ENCODE measurements at regions not wholly inside any gene's neighbourhood (a gene's known extent, or its start where the extent isn't known, plus 50 kb on each side); places are given as distances from the start of the nearest gene placed in this dataset.

- Histone ChIP-seq H3K27me3 (no peaks in the 10 kb centered on the region), H3K4me1 (no peaks in the 10 kb centered on the region), H3K4me3 (no peak overlapping the region), H3K27ac (no peak overlapping the region), H3K9me3 (no peaks in the 10 kb centered on the region), H3K36me3 (ENCODE audit: low read depth, missing control alignments) (no peaks in the 10 kb centered on the region)
- TF ChIP-seq CTCF (IDR thresholded peaks at IDR 0.05): no peak
- TF ChIP-seq POLR2A (IDR thresholded peaks at IDR 0.05): no peak
- intact Hi-C loops (cut with DNase I; ENCODE audit: low total_unique reads): no loop called here
- DNase-seq: no peak
- WGBS, 2 donors: 79 to 86% methylated on average over 5 of the region's 5 CpGs
Measured at GRCh38 chr18:77833807-77834206, 584.2 kb downstream of the GALR1 start.

- Histone ChIP-seq H3K36me3 (ENCODE audit: low read depth, missing control alignments) (no peaks in the 10 kb centered on the region), H3K4me3 (no peak overlapping the region), H3K9me3 (no peaks in the 10 kb centered on the region), H3K4me1 (no peaks in the 10 kb centered on the region), H3K27me3 (no peaks in the 10 kb centered on the region), H3K27ac (no peak overlapping the region)
- TF ChIP-seq POLR2A (IDR thresholded peaks at IDR 0.05) (no peak), CTCF (IDR thresholded peaks at IDR 0.05) (no peak)
- intact Hi-C loops (cut with DNase I; ENCODE audit: low total_unique reads): no loop called here
- DNase-seq: no peak
- WGBS, 2 donors: 33 to 34% methylated on average over 9 of the region's 9 CpGs
Measured at GRCh38 chr18:77851802-77852201, 602.2 kb downstream of the GALR1 start.

- TF ChIP-seq POLR2A (IDR thresholded peaks at IDR 0.05): no peak
- TF ChIP-seq CTCF (IDR thresholded peaks at IDR 0.05): no peak
- Histone ChIP-seq H3K9me3 (no peaks in the 10 kb centered on the region), H3K27ac (no peak overlapping the region), H3K27me3 (no peaks in the 10 kb centered on the region), H3K4me1 (no peaks in the 10 kb centered on the region), H3K4me3 (no peak overlapping the region), H3K36me3 (ENCODE audit: low read depth, missing control alignments) (no peaks in the 10 kb centered on the region)
- DNase-seq: no peak
- intact Hi-C loops (cut with DNase I; ENCODE audit: low total_unique reads): no loop called here
- 88 to 89% methylated on average over 10 to 12 of the region's 12 CpGs for WGBS, 2 donors
Measured at GRCh38 chr18:77853859-77854258, 604.2 kb downstream of the GALR1 start.

GRCh38 chr18:77857678-77858655, 608.3 kb downstream of the GALR1 start:
- TF ChIP-seq CTCF (IDR thresholded peaks at IDR 0.05) (no peak), POLR2A (IDR thresholded peaks at IDR 0.05) (no peak)
- no peak overlapping the region for H3K4me3 ChIP-seq
- H3K27me3 ChIP-seq: no peaks in the 10 kb centered on the region
- intact Hi-C loops (cut with DNase I; ENCODE audit: low total_unique reads): no loop called here
- DNase-seq: no peak
- H3K4me1 ChIP-seq: no peaks in the 10 kb centered on the region
- 49 to 58% methylated on average over 9 of the region's 9 CpGs for WGBS, 2 donors
- H3K9me3 ChIP-seq: no peaks in the 10 kb centered on the region
- H3K36me3 ChIP-seq (ENCODE audit: low read depth, missing control alignments): no peaks in the 10 kb centered on the region
- H3K27ac ChIP-seq: no peak overlapping the region

- TF ChIP-seq CTCF (IDR thresholded peaks at IDR 0.05) (no peak), POLR2A (IDR thresholded peaks at IDR 0.05) (no peak)
- 86 to 89% methylated on average over 4 to 5 of the region's 5 CpGs for WGBS, 2 donors
Measured at GRCh38 chr18:77859634-77860033, 610.0 kb downstream of the GALR1 start.

More at GRCh38 chr18:77859634-77860033, 610.0 kb downstream of the GALR1 start:
- H3K36me3 ChIP-seq (ENCODE audit: low read depth, missing control alignments): no peaks in the 10 kb centered on the region
- no peaks in the 10 kb centered on the region for H3K9me3 ChIP-seq
- H3K27ac ChIP-seq: no peak overlapping the region
- H3K4me1 ChIP-seq: no peaks in the 10 kb centered on the region
- H3K27me3 ChIP-seq: no peaks in the 10 kb centered on the region
- intact Hi-C loops (cut with DNase I; ENCODE audit: low total_unique reads): no loop called here
- no peak overlapping the region for H3K4me3 ChIP-seq
- DNase-seq: no peak
